ENCODE measurements at regions not wholly inside any gene's neighbourhood (a gene's known extent, or its start where the extent isn't known, plus 50 kb on each side); places are given as distances from the start of the nearest gene placed in this dataset.

- Histone ChIP-seq H3K9me2 (no peaks in the 10 kb centered on the region), H3K9me3 (no peaks in the 10 kb centered on the region), H3F3A (replicated peaks; ENCODE audit: insufficient read depth) (no peaks in the 10 kb centered on the region), H3K4me3 (ENCODE audit: low read depth in 2 of 2, low read length in 1 of 2) (no peak overlapping the region), H3K27ac (ENCODE audit: low read depth in 2 of 2, low read length in 1 of 2) (no peak overlapping the region), H3K79me2 (ENCODE audit: insufficient read depth) (no peaks in the 10 kb centered on the region), H3K36me3 (replicated peaks in 1 of 2; ENCODE audit: control insufficient read depth in 1 of 2, insufficient read depth in 2 of 2, low read length in 1 of 2) (peaks cover 0 to 17% of the 10 kb centered on the region in 2 experiments), H3K4me1 (ENCODE audit: control insufficient read depth in 1 of 2, insufficient read depth in 2 of 2, low read depth in 1 of 2, low read length in 1 of 2) (peaks cover 0 to 5% of the 10 kb centered on the region in 2 experiments; a peak in 2 of 4 replicates), H3K27me3 (ENCODE audit: insufficient read depth) (no peaks in the 10 kb centered on the region), H4K20me1 (ENCODE audit: insufficient read depth) (peaks cover 6% of the 10 kb centered on the region; the same call in 1 of the 2 replicates), H2AFZ (ENCODE audit: low read depth) (no peak overlapping the region), H3K9ac (no peak overlapping the region), H3K4me2 (no peak overlapping the region)
- ChIA-PET POLR2A (no interaction called here), CTCF (interaction anchor here (1.0 kb wide), 1 partner anchor 631 kb away, joined by 3 read pairs; no protein-coding TSS in a partner anchor)
- 92% methylated on average over 3 of the region's 3 CpGs for WGBS (ENCODE audit: low lambda C conversion rate)
- no peak for DNase-seq
- TF ChIP-seq EP300 (IDR thresholded peaks at IDR 0.05; ENCODE audit: borderline replicate concordance in 1 of 2, low read depth in 1 of 2, low read length in 1 of 2) (no peak), TAF1 (IDR thresholded peaks at IDR 0.05; ENCODE audit: borderline replicate concordance, low read depth, low read length) (no peak), CHD2 (IDR thresholded peaks at IDR 0.05; ENCODE audit: low read length, partially characterized antibody) (no peak), SIN3A (IDR thresholded peaks at IDR 0.05; ENCODE audit: borderline replicate concordance, low read depth, low read length) (no peak)
Observed at GRCh38 chr1:65056866-65057265, 90.5 kb upstream of the JAK1 start.

- CTCF ChIA-PET: interaction anchor here (0.6 to 1.6 kb wide), 16 partner anchors 9 to 1381 kb away, joined by 3 to 9 read pairs (median 4); no protein-coding TSS in a partner anchor
- peaks cover 0 to 9% of the 10 kb centered on the region in 2 experiments; a peak in 2 of 4 replicates for H3K4me1 ChIP-seq (ENCODE audit: control insufficient read depth in 1 of 2, insufficient read depth in 2 of 2, low read depth in 1 of 2, low read length in 1 of 2)
- H3K9me2 ChIP-seq: no peaks in the 10 kb centered on the region
- H3K79me2 ChIP-seq (ENCODE audit: insufficient read depth): peaks cover 6% of the 10 kb centered on the region; the same call in 1 of the 2 replicates
- no peaks in the 10 kb centered on the region for H3K9me3 ChIP-seq
- 15% methylated on average over 7 of the region's 7 CpGs for WGBS (ENCODE audit: low lambda C conversion rate)
- H3K4me3 ChIP-seq (ENCODE audit: low read depth in 2 of 2, low read length in 1 of 2): no peak overlapping the region
- peaks cover 2% of the 10 kb centered on the region for H3F3A ChIP-seq (replicated peaks; ENCODE audit: insufficient read depth)
- peaks cover 0 to 13% of the 10 kb centered on the region in 2 experiments for H3K36me3 ChIP-seq (replicated peaks in 1 of 2; ENCODE audit: control insufficient read depth in 1 of 2, insufficient read depth in 2 of 2, low read length in 1 of 2)
- TF ChIP-seq NFIC (IDR thresholded peaks at IDR 0.05; ENCODE audit: borderline replicate concordance) (no peak), SMC3 (IDR thresholded peaks at IDR 0.05; ENCODE audit: low read depth, low read length) (peak; percentile 49), CTCF (IDR thresholded peaks at IDR 0.05) (peak; percentile 76), RAD21 (IDR thresholded peaks at IDR 0.05; ENCODE audit: low read length) (peak; percentile 72)
- H2AFZ ChIP-seq (ENCODE audit: low read depth): 0 out of 2 replicates have a peak overlapping the region, but pooled peaks have one; percentile 5
- H3K4me2 ChIP-seq: no peak overlapping the region
- no peaks in the 10 kb centered on the region for H3K27me3 ChIP-seq (ENCODE audit: insufficient read depth)
- H3K9ac ChIP-seq: no peak overlapping the region
- POLR2A ChIA-PET: no interaction called here
- no peak overlapping the region for H3K27ac ChIP-seq (ENCODE audit: low read depth in 2 of 2, low read length in 1 of 2)
- DNase-seq: peak; percentile 56
- H4K20me1 ChIP-seq (ENCODE audit: insufficient read depth): peaks cover 6% of the 10 kb centered on the region; the same call in 1 of the 2 replicates
Observed at GRCh38 chr1:65059930-65060538, 88.0 kb upstream of the AK4 start.

- H3F3A ChIP-seq (replicated peaks; ENCODE audit: insufficient read depth): peaks cover 2% of the 10 kb centered on the region
- no peak overlapping the region for H3K4me3 ChIP-seq (ENCODE audit: low read depth in 2 of 2, low read length in 1 of 2)
- H3K4me1 ChIP-seq (ENCODE audit: control insufficient read depth in 1 of 2, insufficient read depth in 2 of 2, low read depth in 1 of 2, low read length in 1 of 2): peaks cover 8 to 12% of the 10 kb centered on the region in 2 experiments; a peak in 3 of 4 replicates
- POLR2A ChIA-PET: no interaction called here
- H3K36me3 ChIP-seq (replicated peaks in 1 of 2; ENCODE audit: control insufficient read depth in 1 of 2, insufficient read depth in 2 of 2, low read length in 1 of 2): peaks cover 0 to 9% of the 10 kb centered on the region in 2 experiments
- H3K9me3 ChIP-seq: no peaks in the 10 kb centered on the region
- H3K79me2 ChIP-seq (ENCODE audit: insufficient read depth): peaks cover 6% of the 10 kb centered on the region; the same call in 1 of the 2 replicates
- H3K4me2 ChIP-seq: no peak overlapping the region
- no peak for DNase-seq
- H3K27me3 ChIP-seq (ENCODE audit: insufficient read depth): no peaks in the 10 kb centered on the region
- no peak overlapping the region for H2AFZ ChIP-seq (ENCODE audit: low read depth)
- CTCF ChIA-PET: interaction anchor here (0.9 to 5.5 kb wide), 7 partner anchors 13 to 625 kb away, joined by 3 to 45 read pairs (median 5); no protein-coding TSS in a partner anchor
- no peak for TF ChIP-seq FOXM1 (IDR thresholded peaks at IDR 0.05; ENCODE audit: low read depth)
- no peak for TF ChIP-seq YY1 (IDR thresholded peaks at IDR 0.05; ENCODE audit: low read depth)
- no peak for TF ChIP-seq EP300 (IDR thresholded peaks at IDR 0.05; ENCODE audit: borderline replicate concordance in 1 of 2, low read depth in 1 of 2, low read length in 1 of 2)
- no peak for TF ChIP-seq RXRA (IDR thresholded peaks at IDR 0.05; ENCODE audit: borderline replicate concordance, low read depth)
- no peak for TF ChIP-seq NRF1 (IDR thresholded peaks at IDR 0.05; ENCODE audit: low read depth, low read length)
- no peak for TF ChIP-seq MXI1 (IDR thresholded peaks at IDR 0.05; ENCODE audit: low read depth, low read length)
- no peak for TF ChIP-seq ELF1 (IDR thresholded peaks at IDR 0.05)
- no peak for TF ChIP-seq MEF2A (IDR thresholded peaks at IDR 0.05; ENCODE audit: borderline replicate concordance, low read depth)
- no peak for TF ChIP-seq POLR2AphosphoS5 (IDR thresholded peaks at IDR 0.05; ENCODE audit: low read depth, low read length)
- no peak for TF ChIP-seq PBX3 (IDR thresholded peaks at IDR 0.05)
- no peak for TF ChIP-seq EZH2phosphoT487 (IDR thresholded peaks at IDR 0.05; ENCODE audit: borderline replicate concordance, low read depth)
- no peak overlapping the region for H3K27ac ChIP-seq (ENCODE audit: low read depth in 2 of 2, low read length in 1 of 2)
- H3K9ac ChIP-seq: no peak overlapping the region
- H4K20me1 ChIP-seq (ENCODE audit: insufficient read depth): peaks cover 6% of the 10 kb centered on the region; the same call in 1 of the 2 replicates
- no peaks in the 10 kb centered on the region for H3K9me2 ChIP-seq
- 82% methylated on average over 2 of the region's 2 CpGs for WGBS (ENCODE audit: low lambda C conversion rate)
Observed at GRCh38 chr1:65062339-65062738, 85.7 kb upstream of the AK4 start.
